Heart right ventricle (tissue), 16 donors: ENCODE measurements at regions not wholly inside any gene's neighbourhood (a gene's known extent, or its start where the extent isn't known, plus 50 kb on each side); places are given as distances from the start of the nearest gene placed in this dataset.
A peak's percentile ranks its signal among the peaks of the same experiment; 100 is the strongest.
"Not testable (repeated sequence)": the region's sequence is repeated elsewhere in the genome, so short reads cannot be mapped to it uniquely, and the experiment has no call there.

Experiments
- ATAC-seq, 8 donors: fragments of 200-7000 bp; cut with Tn5 transposase; one replicate each; pipeline ENCODE4 v1.9.1; 2020; ENCODE audit warnings: mild to moderate bottlenecking in 8 of 8, moderate library complexity in 8 of 8, moderate number of reproducible peaks in 1 of 8
- DNase-seq, 2 donors: peaks; one replicate each; pipeline ENCODE4 v3.0.0-alpha.2; 2020
- H3K27ac ChIP-seq, 10 donors: fragments of 200-600 bp; sonication (generic) in 2 of 10; one replicate each; pipeline versions ENCODE4 v1.5.0 to v1.8.0; 2020 to 2022; ENCODE audit warnings: mild to moderate bottlenecking in 3 of 10
- H3K27me3 ChIP-seq, 7 donors: fragments of 200-600 bp; one replicate each; pipeline ENCODE4 v1.8.0; 2021 to 2022; ENCODE audit warnings: mild to moderate bottlenecking in 2 of 7
- H3K36me3 ChIP-seq, 9 donors: fragments of 200-600 bp; sonication (generic) in 1 of 9; one replicate each; pipeline versions ENCODE4 v1.5.0 to v1.8.0; 2020 to 2022; ENCODE audit warnings: mild to moderate bottlenecking in 2 of 9
- H3K4me1 ChIP-seq, 9 donors: fragments of 200-600 bp; sonication (generic) in 1 of 9; one replicate each; pipeline versions ENCODE4 v1.5.0 to v1.8.0; 2020 to 2022; ENCODE audit warnings: mild to moderate bottlenecking in 4 of 9
- H3K4me3 ChIP-seq, 10 donors: fragments of 200-600 bp; sonication (generic) in 2 of 10; one replicate each; pipeline versions ENCODE4 v1.5.0 to v1.8.0; 2020 to 2022; ENCODE audit warnings: mild to moderate bottlenecking in 7 of 10, moderate library complexity in 2 of 10
- H3K9me3 ChIP-seq, 11 donors: fragments of 200-600 bp in 10 of 11; sonication (generic) in 2 of 11; one replicate each; pipeline versions ENCODE4 v1.5.0 to v1.8.0; 2013 to 2022; ENCODE audit warnings: mild to moderate bottlenecking in 2 of 11, control low read depth in 1 of 11, moderate library complexity in 1 of 11
- CTCF ChIP-seq, 9 donors: fragments of 200-600 bp; sonication (generic) in 2 of 9; IDR thresholded peaks; one replicate each; pipeline versions ENCODE4 v1.5.0 to v1.8.0; 2021 to 2022; ENCODE audit warnings: antibody characterized with exemption in 9 of 9, mild to moderate bottlenecking in 5 of 9, moderate library complexity in 1 of 9
- WGBS, 2 donors: extraction: QIAGEN DNeasy Blood & Tissue Kit; methylation state at CpG; one replicate each; pipeline ENCODE4 v1.1.7; 2013; ENCODE audit warnings: inconsistent platforms in 1 of 2; 5-methylcytosine and 5-hydroxymethylcytosine counted together
- intact Hi-C, 10 donors: fragments of 100-400 bp; cut with DNase I; formaldehyde crosslinking; loops; one replicate each; pipeline versions ENCODE4 v1.11.1 to v1.14.2; 2022
- donor health status: Arrhythmogenic right ventricular cardiomyopathy.
- donor health status: ischemic (EF 13 %, LVEDD 7.1; RV severe dilation, severe dysfunction).
- donor health status: healthy with polysubstance abuse.
- donor health status: DM: no; HTN: yes; CAD: no.
- donor health status: DM: no; HTN: no; CAD: no.
- donor health status: ischemic (EF 25% LVEDD 6.9; RV normal size, moderate dysfunction).
- donor health status: ischemic (EF 25% LVEDD 5.7; RV mildly dilated, moderate dysfunction).
- donor health status: healthy.
- donor health status: DM: yes; HTN: yes; CAD: no.
- donor health status: Ischemic cardiomyopathy.
- donor health status: ischemic (EF 35%, LVEDD 5.7; RV mildly dilated, moderate dysfunction).
- donor health status: nonischemic (EF 11% LVEDD 7.7; RV severe dilation, severe dysfunction).
- donor health status: DM: yes; HTN: yes; CAD: no.
- donor health status: PGD.
- donor health status: ischemic (EF 29% LVEDD 5.4; RV normal size, mild dysfunction).
- donor health status: nonischemic (EF 23%, LVEDD 6.1; RV moderate dilation, normal function).

GRCh38 chr9:134526584-134527477 is 114.8 kb upstream of the COL5A1 start:
- H3K27me3 ChIP-seq = peaks cover 0 to 35% (median 13%) of the 10 kb centered on the region in 7 donors
- H3K27ac ChIP-seq = peak overlapping the region; percentile 58 to 78 (median 70)
- intact Hi-C loops = loop anchor here in 1 of 10 donors (5.0 kb wide), 1 partner anchor 35 kb away; no protein-coding TSS in a partner anchor
- ATAC-seq (peak; percentile 50 to 81 (median 63)), DNase-seq (peak in 1 of 2 donors; percentile 53)
- no peak for TF ChIP-seq CTCF (IDR thresholded peaks at IDR 0.05)
- WGBS, 2 donors = 70% methylated on average over 19 of the region's 19 CpGs
- H3K36me3 ChIP-seq = no peaks in the 10 kb centered on the region
- peaks cover 0 to 7% (median 0%) of the 10 kb centered on the region in 9 donors for H3K4me1 ChIP-seq
- H3K4me3 ChIP-seq = peak overlapping the region in 6 of 10 donors; percentile 3 to 34 (median 20)
- H3K9me3 ChIP-seq = peaks cover 0 to 31% (median 10%) of the 10 kb centered on the region in 11 donors

- ATAC-seq (no peak), DNase-seq (no peak)
- Histone ChIP-seq H3K36me3 (no peaks in the 10 kb centered on the region), H3K4me3 (no peak overlapping the region), H3K9me3 (peaks cover 0 to 34% (median 10%) of the 10 kb centered on the region in 11 donors), H3K27me3 (peaks cover 0 to 36% (median 12%) of the 10 kb centered on the region in 7 donors), H3K27ac (no peak overlapping the region), H3K4me1 (no peaks in the 10 kb centered on the region)
- no peak for TF ChIP-seq CTCF (IDR thresholded peaks at IDR 0.05)
- intact Hi-C loops = loop anchor here in 1 of 10 donors (10.0 kb wide), 1 partner anchor 114 kb away; the partner anchor contains the start of gene COL5A1
Measured at GRCh38 chr9:134530724-134531123, 110.9 kb upstream of the COL5A1 start.

DNA sequence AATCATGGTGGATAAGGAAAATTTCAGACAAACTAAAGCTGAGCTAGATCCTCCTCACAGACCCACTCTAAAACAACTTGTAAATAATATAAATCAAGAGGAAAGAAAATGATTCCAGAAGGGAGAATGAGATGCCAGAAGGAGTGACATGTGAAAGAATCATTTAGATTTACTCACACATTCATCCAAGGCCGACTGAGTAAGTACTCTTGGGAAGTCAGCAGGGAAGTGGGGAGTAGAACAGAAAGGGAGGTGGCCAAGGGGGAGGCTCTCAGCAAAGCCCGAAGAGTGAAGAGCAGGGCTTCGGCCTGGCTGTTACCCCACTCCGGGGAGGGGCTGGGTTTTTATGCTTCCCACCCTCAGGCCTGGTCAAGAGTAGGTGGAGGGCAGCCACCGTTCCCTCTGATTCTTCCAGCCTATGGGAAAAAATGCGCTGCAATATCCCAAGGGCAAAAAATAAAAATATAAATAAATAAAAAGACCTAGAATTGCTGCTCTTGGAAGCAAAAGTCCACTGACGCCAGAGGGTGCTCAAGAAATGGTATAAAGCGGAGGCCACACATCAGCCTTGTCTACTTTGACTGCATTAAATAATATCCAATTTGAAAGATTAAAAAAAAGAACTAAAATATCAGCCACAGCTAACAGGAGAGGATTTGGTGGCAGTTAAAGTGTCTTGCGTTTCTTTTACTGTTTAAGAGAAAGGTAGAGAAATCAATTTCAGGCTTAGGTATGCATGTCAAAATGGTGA is 110.2 kb upstream of the COL5A1 start:
- Histone ChIP-seq H3K27ac (no peak overlapping the region), H3K4me3 (no peak overlapping the region), H3K4me1 (no peaks in the 10 kb centered on the region), H3K9me3 (peaks cover 0 to 34% (median 10%) of the 10 kb centered on the region in 11 donors), H3K27me3 (peaks cover 0 to 37% (median 11%) of the 10 kb centered on the region in 7 donors), H3K36me3 (no peaks in the 10 kb centered on the region)
- no peak for TF ChIP-seq CTCF (IDR thresholded peaks at IDR 0.05)
- intact Hi-C loops = loop anchor here in 1 of 10 donors (10.0 kb wide), 1 partner anchor 113 kb away; the partner anchor contains the start of gene COL5A1
- no peak for ATAC-seq
- peak in 1 of 2 donors; percentile 1 for DNase-seq
- WGBS, 2 donors = 60 to 63% methylated on average over 9 of the region's 9 CpGs

- no peaks in the 10 kb centered on the region for H3K36me3 ChIP-seq
- intact Hi-C loops = loop anchor here in 1 of 10 donors (10.0 kb wide), 1 partner anchor 113 kb away; the partner anchor contains the start of gene COL5A1
- no peak for ATAC-seq
- 57 to 83% methylated on average over 12 of the region's 12 CpGs for WGBS, 2 donors
- H3K27ac ChIP-seq = no peak overlapping the region
- peaks cover 0 to 34% (median 10%) of the 10 kb centered on the region in 11 donors for H3K9me3 ChIP-seq
- no peak for TF ChIP-seq CTCF (IDR thresholded peaks at IDR 0.05)
- H3K27me3 ChIP-seq = peaks cover 0 to 36% (median 9%) of the 10 kb centered on the region in 7 donors
- H3K4me3 ChIP-seq = no peak overlapping the region
- no peaks in the 10 kb centered on the region for H3K4me1 ChIP-seq
- no peak for DNase-seq
Measured at GRCh38 chr9:134532084-134532483, 109.5 kb upstream of the COL5A1 start.

DNA sequence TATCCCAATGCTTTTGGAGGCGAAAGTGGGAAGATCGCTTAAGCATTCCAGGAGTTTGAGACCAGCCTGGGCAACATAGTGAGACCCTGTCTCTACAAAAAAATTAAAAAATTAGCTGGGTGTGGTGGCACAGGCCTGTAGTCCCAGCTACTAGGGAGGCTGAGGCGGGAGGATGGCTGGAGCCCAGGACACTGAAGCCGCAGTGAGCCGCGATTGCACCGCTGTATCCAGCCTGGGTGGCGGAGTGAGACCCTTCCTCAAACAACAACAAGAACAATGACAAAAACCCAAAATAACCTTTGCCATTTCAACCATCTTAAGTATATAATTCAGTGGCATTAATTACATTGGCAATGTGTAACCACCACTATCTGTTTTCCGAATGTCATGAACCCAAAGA is 108.9 kb upstream of the COL5A1 start:
- not testable (repeated sequence) for H3K4me3 ChIP-seq, ATAC-seq, H3K4me1 ChIP-seq, H3K36me3 ChIP-seq, DNase-seq, H3K27ac ChIP-seq
- H3K9me3 ChIP-seq = peaks cover 0 to 33% (median 10%) of the 10 kb centered on the region in 11 donors
- peaks cover 0 to 39% (median 8%) of the 10 kb centered on the region in 7 donors for H3K27me3 ChIP-seq
- intact Hi-C loops = loop anchor here in 1 of 10 donors (10.0 kb wide), 1 partner anchor 112 kb away; the partner anchor contains the start of gene COL5A1
- 91 to 96% methylated on average over 9 of the region's 9 CpGs for WGBS, 2 donors
